ENCODE measurements at regions not wholly inside any gene's neighbourhood (a gene's known extent, or its start where the extent isn't known, plus 50 kb on each side); places are given as distances from the start of the nearest gene placed in this dataset.
"Not testable (repeated sequence)": the region's sequence is repeated elsewhere in the genome, so short reads cannot be mapped to it uniquely, and the experiment has no call there.

DNA sequence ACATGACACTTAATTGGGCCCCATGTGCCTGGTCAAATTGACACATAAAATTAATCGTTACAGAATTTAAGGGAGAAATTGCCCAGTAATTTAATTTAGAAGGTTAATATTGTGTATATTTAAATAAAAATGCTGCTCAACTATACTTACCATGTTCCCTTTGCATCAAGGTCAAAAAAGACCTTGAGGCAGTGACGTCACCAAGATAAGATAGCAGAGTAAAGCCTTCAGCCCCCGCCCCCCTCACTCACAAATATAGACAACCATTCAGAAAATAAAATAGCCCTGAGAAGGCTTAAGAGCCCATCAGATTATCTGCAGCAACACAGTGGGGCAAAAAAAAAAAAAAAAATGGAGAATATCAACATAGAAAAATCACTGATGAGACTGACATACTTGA lies 785.7 kb downstream of the CCDC85A start:
- no peak for DNase-seq (ENCODE audit: low read depth, low spot score)

DNA sequence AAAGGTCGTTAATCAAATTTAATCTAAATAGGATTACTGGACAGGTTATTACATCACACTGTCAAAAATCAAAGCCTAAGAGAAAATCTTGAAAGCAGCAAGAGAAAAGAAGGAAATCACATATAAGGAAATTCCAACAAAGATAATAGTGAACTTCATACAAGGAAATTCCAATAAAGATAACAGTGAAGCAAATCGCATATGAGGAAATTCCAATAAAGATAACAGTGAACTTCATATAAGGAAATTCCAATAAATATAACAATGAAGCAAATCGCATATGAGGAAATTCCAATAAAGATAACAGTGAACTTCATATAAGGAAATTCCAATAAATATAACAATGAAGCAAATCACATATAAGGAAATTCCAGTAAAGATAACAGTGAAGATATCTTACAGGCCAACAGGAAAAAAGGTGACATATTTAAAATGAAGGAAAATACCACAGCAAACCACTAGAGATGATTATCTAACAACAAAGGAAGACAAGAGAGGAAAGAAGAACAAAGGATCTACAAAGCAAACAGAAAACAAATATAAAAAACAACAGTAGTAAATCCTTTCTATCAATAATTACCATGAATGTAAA lies 787.7 kb downstream of the CCDC85A start:
- no peak for DNase-seq (ENCODE audit: low read depth, low spot score)

DNA sequence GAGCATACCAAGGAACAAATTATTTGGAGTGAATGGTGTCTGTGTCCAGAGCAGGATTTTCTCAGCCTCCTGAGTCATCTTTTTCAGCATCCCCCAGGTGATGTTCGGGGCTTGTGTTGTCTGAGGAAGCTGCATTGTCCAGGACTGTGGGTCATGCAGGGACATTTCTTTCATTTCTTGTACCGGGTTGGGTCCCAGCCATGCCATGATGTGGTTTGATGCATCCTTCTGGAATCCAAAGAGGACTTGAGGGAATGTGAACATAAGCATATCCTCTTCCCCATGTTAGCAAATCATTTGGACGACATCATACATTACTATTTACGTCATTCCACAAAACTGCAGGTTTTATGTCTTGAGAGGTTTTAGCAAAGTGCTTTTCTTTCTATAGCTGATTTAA lies 797.8 kb downstream of the CCDC85A start:
- DNase-seq (ENCODE audit: low read depth, low spot score), result no peak

DNA sequence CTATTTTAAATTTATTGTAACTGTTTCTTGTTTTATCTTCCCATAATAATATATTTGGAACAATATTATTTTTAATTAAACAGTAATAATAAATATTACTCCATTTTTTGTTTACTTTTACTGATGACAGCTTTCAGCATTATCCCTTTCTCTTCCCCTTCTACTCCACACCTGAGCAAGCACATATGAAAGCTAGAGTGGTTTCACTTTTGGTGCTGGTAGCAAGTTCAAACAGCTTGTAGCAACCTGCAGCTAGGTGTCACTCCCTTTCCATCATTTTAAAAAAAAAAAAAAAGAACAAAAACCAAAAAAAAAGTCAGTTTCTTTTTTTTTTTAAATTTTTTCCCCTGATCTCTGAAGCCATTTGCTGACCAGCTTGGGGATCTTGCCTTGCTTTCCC lies 801.8 kb downstream of the CCDC85A start:
- DNase-seq (ENCODE audit: low read depth, low spot score), result no peak

DNA sequence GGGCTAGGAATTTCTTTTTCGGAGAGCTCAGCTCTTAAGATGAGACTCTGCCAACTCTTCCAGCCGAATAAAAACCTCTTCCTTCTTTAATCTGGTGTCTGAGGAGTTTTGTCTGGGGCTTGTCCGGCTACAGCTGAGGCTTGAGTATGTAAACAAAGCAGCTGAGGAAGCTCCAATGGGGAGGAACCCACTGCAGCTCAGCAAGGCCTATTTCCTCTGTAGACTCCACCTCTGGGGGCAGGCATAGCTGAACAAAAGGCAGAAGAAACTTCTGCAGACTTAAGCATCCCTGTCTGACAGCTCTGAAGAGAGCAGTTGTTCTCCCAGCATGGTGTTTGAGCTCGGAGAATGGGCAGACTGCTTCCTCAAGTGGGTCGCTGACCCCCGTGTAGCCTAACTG lies 838.7 kb downstream of the CCDC85A start:
- DNase-seq (ENCODE audit: low read depth, low spot score), result no peak

DNA sequence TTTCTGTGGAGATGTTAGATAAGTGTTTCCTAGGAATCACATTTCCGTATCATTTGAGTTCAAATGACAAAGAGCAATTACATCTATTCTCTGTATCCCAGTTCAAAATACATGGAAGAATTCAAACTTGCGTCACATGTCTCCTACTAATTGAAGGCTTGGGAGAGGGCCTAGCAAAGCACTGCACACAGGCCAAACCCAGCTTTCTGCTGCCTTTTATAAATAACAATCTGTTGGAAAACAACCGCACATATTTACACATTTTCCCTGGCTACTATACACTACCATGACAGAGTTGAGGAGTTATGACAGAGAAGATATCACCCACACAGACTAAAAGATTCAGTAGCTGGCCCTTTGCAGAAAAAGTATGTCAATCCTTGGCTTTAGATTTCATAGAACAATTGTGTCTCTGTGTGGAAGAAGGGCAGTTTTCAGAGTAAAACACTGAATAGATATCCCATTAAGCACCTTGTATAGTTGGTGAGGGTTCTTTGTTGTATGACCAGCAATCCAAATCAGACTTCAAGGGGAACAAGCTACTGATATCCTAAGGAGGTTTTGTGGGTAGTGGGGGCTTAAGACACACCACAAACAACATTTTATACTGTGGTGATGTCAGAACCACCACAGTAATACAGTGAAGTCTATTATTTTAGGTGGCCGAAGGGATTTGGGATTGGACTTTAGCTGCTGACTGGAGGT lies 861.3 kb downstream of the CCDC85A start:
- no peak for DNase-seq (ENCODE audit: low read depth, low spot score)

DNA sequence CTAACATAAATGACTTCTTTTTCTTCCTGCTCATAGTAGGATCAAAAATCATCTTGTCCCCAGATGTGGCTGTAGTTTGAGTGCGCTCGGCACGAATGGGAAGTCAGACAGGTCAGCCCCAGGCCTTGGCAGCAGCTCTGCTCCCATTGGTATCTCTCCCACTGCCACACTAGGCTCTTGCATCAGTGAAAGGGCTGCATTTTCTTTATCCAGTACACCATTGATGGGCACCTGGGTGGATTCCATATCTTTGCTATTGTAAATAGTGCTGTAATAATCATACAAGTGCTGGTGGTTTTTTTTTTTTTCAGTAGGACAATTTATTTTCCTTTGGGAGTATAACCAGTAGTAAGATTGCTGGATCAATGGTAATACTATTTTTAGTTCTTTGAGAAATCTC lies 865.5 kb downstream of the CCDC85A start:
- no peak for DNase-seq (ENCODE audit: low read depth, low spot score)

DNA sequence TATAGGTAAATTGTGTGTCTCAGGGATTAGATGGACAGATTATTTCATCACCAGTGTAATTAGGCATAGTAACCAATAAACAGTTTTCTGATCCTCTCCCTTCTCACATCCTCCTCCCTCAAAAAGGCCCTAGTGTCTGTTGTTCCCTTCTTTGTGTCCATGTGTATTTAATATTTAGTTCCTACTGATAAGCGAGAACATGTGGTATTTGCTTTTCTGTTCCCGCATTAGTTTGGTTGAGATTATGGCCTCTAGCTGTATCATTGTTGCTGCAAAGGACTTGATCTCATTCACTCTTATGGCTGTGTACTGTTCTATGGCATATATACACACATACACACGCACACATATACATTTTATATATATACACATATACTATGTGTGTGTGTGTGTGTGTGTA lies 866.2 kb downstream of the CCDC85A start:
- DNase-seq (ENCODE audit: low read depth, low spot score), result no peak

DNA sequence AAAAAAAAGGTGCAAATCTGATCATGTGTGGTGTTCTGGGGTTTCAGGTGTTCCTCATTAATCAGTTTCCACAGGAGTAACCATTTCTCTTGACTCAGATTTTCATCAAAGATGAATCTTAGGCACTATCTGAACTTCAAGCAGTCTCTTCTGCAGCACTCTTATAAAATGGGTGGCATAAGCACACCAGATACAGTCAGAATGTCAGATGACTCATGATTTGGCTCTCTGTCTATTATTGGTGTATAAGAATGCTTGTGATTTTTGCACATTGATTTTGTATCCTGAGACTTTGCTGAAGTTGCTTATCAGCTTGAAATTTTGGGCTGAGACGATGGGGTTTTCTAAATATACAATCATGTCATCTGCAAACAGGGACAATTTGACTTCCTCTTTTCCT lies 882.5 kb downstream of the CCDC85A start:
- DNase-seq (ENCODE audit: low read depth, low spot score), result not testable (repeated sequence)

DNA sequence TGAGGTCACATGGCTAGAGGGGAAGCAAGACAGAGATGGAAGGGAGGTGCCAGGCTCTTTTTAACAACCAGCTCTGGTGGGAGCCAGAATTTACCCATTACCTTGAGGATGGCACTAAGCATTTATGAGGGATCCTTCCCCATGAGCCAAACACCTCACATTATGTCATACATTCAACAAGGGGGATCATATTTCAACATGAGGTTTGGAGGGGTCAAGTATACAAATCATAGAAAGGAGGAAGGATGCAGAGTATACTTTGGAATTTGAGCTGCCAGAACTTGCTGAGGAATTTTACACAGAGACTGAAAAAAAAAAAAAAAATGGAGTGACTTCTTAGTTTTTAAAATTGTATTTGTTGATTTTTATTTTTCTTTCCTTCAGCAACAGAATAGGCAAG lies 891.4 kb downstream of the CCDC85A start:
- no peak for DNase-seq (ENCODE audit: low read depth, low spot score)

DNA sequence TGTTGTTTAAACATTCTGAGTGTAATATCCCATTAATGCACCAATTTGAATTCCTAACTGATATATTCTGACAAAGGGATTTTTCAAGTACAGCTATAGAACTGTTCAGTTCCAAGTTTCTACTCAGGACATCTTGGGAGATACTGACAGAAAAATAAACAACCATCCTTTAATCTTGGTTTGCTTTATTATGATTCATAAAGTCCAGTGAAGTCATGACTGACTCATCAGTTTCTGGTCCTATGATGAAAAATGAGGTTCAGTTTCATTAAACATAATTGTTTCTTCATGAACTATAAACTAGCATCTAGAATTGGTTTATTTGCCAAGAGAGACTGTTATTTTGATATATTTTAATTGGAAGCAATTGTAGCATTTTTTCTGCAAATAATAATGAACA lies 896.2 kb downstream of the CCDC85A start:
- DNase-seq (ENCODE audit: low read depth, low spot score), result no peak

DNA sequence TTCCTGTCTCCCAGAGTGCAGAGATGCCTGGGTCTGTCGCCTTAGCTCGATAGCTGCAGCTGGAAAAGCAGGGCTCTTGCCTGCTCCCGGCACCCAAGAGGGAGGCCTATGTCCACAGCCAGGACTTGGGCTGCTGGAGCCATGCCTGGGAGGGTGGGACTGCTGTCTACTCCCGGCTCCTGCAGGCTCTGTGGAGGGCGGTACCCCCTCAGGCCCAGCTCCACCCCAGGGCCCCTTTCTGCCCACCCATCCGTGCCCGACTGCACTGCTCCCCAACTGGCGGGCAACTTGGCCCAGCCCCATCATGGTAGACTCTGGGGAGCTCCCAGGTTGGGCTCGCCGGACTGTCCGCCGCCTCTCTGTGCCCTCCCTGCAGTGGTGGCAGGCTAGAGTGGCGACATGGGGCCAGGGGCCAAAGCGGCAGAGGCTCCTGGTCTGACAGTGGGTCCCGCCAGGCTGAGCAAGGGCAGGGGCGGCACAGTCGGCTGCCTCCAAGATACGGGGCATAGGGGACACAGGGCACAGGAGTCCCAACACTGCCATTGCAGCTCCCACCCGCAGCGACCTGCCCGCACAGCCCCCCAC lies 901.0 kb downstream of the CCDC85A start:
- no peak for DNase-seq (ENCODE audit: low read depth, low spot score)

DNA sequence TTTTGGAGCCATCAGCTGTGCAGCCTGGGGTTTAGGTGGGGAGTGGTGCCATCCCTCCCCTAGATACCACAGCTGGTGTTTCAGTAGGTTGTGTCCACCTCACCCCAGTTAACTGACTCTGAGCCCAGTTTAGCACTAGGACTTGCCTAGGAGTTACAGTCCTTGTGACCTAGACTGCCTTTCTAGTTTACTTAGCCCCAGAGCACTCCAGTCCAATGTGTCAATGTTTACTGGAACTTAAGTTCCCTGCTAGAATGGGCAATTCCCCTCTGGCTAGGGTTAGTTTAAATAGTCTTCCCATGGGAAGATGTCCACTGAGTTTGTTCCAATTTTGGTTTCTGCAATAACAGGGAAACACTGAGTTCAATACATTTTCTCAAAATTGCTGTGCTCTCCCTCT lies 909.2 kb downstream of the CCDC85A start:
- no peak for DNase-seq (ENCODE audit: low read depth, low spot score)

DNA sequence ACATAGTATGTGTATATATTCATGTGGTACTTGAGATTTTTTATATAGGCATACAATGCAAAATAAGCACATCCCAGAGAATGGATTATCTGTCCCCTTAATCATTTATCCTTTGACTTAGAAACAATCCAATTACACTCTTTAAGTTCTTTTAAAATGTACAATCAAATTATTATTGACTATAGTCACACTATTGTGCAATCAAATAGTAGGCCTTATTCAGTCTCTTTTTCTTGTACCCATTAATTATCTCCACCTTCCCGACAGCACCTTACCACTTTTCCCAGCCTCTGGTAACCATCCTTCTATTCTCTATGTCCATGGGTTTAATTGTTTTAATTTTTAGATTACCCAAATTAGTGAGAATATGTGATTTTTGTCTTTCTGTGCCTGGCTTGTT lies 914.1 kb downstream of the CCDC85A start:
- DNase-seq (ENCODE audit: low read depth, low spot score), result no peak

DNA sequence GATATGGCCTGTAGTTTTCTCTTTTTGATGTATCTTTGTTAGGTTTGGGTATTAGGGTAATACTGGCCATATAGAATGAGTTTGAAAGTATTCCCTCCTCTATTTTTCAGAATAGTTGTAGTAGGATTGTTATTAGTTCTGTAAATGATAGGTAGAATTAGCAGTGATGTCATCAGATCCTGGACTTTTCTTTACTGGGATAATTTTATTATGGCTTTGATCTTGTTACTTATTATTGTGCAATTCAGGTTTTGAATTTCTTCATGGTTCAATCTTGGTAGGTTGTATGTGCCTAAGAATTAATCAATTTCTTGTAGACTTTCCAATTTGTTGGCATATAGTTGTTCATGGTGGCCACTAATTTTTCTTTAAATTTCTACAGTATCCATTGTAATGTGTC lies 916.6 kb downstream of the CCDC85A start:
- no peak for DNase-seq (ENCODE audit: low read depth, low spot score)

DNA sequence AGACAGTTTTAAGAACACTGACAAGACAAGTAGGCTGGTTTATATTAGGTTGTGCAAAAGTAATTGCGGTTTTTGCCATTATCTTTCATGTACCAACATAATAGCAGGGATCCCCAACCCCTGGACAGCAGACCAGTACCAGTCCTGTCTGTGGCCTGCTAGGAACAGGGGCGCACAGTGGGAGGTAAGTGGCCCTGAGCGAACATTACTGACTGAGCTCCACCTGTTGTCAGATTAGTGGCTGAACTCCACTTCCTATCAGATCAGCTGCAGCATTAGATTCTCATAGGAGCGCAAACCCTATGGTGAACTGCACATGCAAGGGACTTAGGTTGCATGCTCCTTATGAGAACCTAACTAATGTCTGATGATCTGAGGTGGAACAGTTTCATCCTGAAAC lies 921.9 kb downstream of the CCDC85A start:
- DNase-seq (ENCODE audit: low read depth, low spot score), result no peak

DNA sequence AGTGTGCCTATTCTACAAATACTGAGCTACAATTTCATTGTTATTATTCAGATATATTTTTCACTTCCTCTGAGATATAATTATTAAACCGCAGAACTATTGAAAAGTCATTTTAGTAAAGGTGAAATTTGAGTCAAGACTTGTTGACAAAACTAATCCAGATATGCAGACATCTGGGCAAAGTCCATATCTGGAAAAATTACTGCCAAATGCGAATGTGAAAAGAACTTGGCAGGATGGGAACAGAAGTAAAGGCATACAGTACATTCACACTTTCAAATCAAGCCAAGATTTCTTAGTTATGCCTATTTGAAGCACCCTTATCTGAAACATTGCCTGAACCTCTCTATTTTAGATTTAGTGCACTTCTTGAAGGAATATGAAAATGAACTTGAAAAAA lies 923.6 kb downstream of the CCDC85A start:
- DNase-seq (ENCODE audit: low read depth, low spot score), result no peak

DNA sequence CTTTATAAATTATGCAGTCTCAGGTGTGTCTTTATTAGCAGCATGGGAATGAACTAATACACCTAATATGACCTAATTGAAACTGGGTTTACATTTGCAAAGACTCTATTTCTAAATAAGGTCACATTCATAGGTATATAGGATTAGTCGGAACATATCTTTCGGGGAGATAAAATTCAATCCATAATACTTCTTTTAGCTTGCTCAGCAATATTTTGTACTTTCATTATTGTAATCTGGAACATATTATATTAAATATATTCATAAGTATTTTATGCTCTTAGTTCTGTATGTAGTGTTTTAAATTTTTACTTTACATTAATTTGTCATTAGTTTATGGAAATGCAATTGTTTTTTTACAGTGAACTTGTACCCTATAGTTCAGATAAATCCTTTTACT lies 927.7 kb downstream of the CCDC85A start:
- no peak for DNase-seq (ENCODE audit: low read depth, low spot score)

DNA sequence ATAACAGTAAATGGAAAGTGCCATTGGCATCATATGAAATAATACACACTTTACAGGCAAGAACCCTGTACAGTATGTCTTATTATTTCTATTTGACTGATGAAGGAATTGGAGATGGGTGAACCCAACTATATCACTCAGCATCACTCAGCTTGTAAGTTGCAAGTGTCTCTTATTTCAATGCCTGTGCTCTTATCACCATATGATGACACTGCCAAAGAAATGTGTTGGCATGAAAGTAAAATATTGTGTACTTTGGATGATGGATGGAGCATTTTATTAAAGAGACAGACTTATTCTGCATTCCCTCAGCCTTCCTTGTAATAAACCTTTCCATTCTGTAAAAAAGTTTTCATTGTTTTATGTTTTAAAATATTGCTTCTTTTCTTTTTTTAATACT lies 927.5 kb upstream of the VRK2 start:
- no peak for DNase-seq (ENCODE audit: low read depth, low spot score)

DNA sequence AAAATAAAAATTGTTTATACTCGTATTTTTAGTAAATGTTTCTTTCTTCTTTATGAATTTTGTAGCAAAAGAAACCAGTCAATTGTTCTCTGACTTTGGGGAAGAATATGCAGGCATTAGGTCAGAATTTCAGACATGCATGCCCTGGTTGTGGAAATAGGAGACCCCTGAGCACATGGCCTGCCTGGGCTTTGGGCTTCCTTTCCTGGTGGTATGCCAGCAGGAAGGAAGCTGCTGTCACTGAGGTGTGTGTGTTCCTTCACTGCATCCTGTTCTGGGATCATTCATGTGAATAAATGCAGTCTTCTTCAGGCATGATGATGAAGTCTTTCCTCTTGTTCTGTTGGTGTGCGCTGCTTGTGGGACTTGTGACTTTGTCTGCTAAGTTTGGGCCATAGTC lies 920.2 kb upstream of the VRK2 start:
- no peak for DNase-seq (ENCODE audit: low read depth, low spot score)

DNA sequence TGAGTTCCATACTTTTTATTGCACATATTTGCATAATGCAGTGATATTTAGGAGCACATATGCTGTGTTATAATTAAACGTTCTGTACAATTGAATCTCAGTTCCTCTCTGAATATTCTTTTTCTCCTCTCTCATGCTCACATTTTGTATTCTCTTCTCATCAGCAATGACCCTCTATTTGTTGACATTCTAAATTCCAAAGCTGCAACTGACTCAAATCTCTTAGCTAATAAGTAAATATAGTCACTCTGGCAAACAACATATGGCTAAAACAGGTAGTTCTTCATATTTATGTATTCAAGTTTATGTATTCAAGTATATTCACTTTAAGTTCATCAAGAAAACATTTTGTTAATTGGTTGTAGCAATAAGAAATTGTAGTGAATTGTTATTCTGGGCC lies 907.4 kb upstream of the VRK2 start:
- no peak for DNase-seq (ENCODE audit: low read depth, low spot score)

DNA sequence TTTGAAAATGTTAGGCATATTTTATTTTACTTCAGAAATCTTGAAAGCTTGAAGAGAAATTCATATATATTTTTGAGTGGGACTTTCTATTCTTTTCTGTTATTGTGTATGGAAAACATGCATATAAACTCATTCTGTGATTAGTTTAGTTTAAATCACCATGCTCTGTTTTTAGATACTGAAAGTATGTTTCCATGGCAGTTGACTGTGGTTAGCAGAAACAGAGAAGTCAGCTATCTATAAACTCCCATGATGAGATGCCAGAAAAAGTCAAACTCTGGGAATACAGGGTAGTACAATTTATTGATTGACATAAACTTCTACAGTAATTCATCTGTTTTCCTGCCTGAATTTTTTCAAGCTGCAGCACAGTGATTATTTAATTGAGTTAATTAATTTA lies 905.3 kb upstream of the VRK2 start:
- DNase-seq (ENCODE audit: low read depth, low spot score), result no peak

DNA sequence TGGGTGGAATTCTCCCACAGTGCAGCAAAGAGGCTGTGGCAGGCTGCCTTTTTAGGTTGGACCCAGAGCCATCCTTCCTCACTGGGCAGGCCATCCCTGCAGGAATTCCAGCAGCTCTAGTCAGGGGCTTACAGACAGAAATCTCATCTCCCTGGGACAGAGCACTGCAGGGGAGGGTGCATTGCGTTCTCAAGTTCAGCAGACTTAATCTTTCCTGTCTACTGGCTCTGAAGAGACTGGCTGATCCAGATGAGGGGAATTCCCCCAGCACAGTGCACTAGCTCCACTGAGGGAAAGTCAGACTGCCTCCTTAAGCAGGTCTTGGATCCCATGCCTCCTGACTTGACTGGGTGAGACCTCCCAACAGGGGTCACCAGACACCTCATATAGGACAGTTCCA lies 899.7 kb upstream of the VRK2 start:
- no peak for DNase-seq (ENCODE audit: low read depth, low spot score)
